Vagina (tissue), 2 donors: ENCODE measurements at regions not wholly inside any gene's neighbourhood (a gene's known extent, or its start where the extent isn't known, plus 50 kb on each side); places are given as distances from the start of the nearest gene placed in this dataset.
"Not testable (repeated sequence)": the region's sequence is repeated elsewhere in the genome, so short reads cannot be mapped to it uniquely, and the experiment has no call there.

ENCODE experiments used
- CTCF ChIP-seq, 3 experiments: fragments of 450-650 bp in 2 of 3; fragments of 200-600 bp in 1 of 3; sonication (generic) in 1 of 3; IDR thresholded peaks; one replicate each; pipeline ENCODE4 v1.5.1; 2017 to 2019; ENCODE audit warnings: antibody characterized with exemption in 3 of 3, mild to moderate bottlenecking in 2 of 3, moderate library complexity in 2 of 3
- POLR2A ChIP-seq, 2 donors: fragments of 450-650 bp; IDR thresholded peaks; one replicate each; pipeline ENCODE4 v1.6.1; 2017; ENCODE audit warnings: antibody characterized with exemption in 2 of 2, mild to moderate bottlenecking in 2 of 2, moderate library complexity in 2 of 2
- POLR2AphosphoS5 ChIP-seq, 2 donors: sonication (generic); formaldehyde crosslinking; IDR thresholded peaks; one replicate each; pipeline ENCODE4 v1.9.0; 2017; ENCODE audit warnings: antibody characterized with exemption in 2 of 2, mild to moderate bottlenecking in 2 of 2, low read depth in 1 of 2; ENCODE audit not compliant: insufficient read depth in 1 of 2

GRCh38 chr1:121019715-121020349 lies 130.3 kb downstream of the PPIAL4A start:
- not testable (repeated sequence) for TF ChIP-seq CTCF (IDR thresholded peaks at IDR 0.05); POLR2A (IDR thresholded peaks at IDR 0.05); POLR2AphosphoS5 (IDR thresholded peaks at IDR 0.05; ENCODE audit: insufficient read depth in 1 of 2, low read depth in 1 of 2)
